ENCODE measurements at regions not wholly inside any gene's neighbourhood (a gene's known extent, or its start where the extent isn't known, plus 50 kb on each side); places are given as distances from the start of the nearest gene placed in this dataset.

- no peak for TF ChIP-seq POLR2A (IDR thresholded peaks at IDR 0.05; ENCODE audit: low read depth, low read length)
- TF ChIP-seq POLR2AphosphoS5 (IDR thresholded peaks at IDR 0.05; ENCODE audit: low read depth, low read length) = no peak
- no peak for TF ChIP-seq TAF1 (IDR thresholded peaks at IDR 0.05; ENCODE audit: borderline replicate concordance, low read depth, low read length)
Observed at GRCh38 chr2:121887513-121888188, 132.2 kb downstream of the TSN start.
